Testis (tissue), 2 donors: ENCODE measurements at regions not wholly inside any gene's neighbourhood (a gene's known extent, or its start where the extent isn't known, plus 50 kb on each side); places are given as distances from the start of the nearest gene placed in this dataset.

ENCODE experiments used
- POLR2A ChIP-seq: fragments of 450-650 bp; IDR thresholded peaks from one replicate; pipeline ENCODE4 v1.6.1; 2017; ENCODE audit warnings: antibody characterized with exemption, mild to moderate bottlenecking, moderate library complexity
- TF ChIP-seq, protein P1 (sequence below), 3 experiments: fragments of 450-650 bp in 2 of 3; fragments of 200-600 bp in 1 of 3; sonication (generic) in 1 of 3; IDR thresholded peaks; one replicate each; pipeline ENCODE4 v1.5.1; 2016 to 2019; ENCODE audit warnings: antibody characterized with exemption in 3 of 3, mild to moderate bottlenecking in 2 of 3, moderate library complexity in 1 of 3

- TF ChIP-seq, protein P1, sequence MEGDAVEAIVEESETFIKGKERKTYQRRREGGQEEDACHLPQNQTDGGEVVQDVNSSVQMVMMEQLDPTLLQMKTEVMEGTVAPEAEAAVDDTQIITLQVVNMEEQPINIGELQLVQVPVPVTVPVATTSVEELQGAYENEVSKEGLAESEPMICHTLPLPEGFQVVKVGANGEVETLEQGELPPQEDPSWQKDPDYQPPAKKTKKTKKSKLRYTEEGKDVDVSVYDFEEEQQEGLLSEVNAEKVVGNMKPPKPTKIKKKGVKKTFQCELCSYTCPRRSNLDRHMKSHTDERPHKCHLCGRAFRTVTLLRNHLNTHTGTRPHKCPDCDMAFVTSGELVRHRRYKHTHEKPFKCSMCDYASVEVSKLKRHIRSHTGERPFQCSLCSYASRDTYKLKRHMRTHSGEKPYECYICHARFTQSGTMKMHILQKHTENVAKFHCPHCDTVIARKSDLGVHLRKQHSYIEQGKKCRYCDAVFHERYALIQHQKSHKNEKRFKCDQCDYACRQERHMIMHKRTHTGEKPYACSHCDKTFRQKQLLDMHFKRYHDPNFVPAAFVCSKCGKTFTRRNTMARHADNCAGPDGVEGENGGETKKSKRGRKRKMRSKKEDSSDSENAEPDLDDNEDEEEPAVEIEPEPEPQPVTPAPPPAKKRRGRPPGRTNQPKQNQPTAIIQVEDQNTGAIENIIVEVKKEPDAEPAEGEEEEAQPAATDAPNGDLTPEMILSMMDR (IDR thresholded peaks at IDR 0.05): no peak
- no peak for TF ChIP-seq POLR2A
Observed at GRCh38 chr11:11065396-11065795, 207.5 kb upstream of the ZBED5 start.
